Osteoblast (primary cell): ENCODE measurements at regions not wholly inside any gene's neighbourhood (a gene's known extent, or its start where the extent isn't known, plus 50 kb on each side); places are given as distances from the start of the nearest gene placed in this dataset.
"Not testable (repeated sequence)": the region's sequence is repeated elsewhere in the genome, so short reads cannot be mapped to it uniquely, and the experiment has no call there.

Source experiments
- DNase-seq: peaks from one replicate; pipeline ENCODE4 v3.0.0; 2011; ENCODE audit warnings: low spot score, mixed read lengths; ENCODE audit not compliant: insufficient read length; ENCODE audit errors: missing footprints
- H2AFZ ChIP-seq: 2 replicates; pipeline ENCODE4 v1.6.0; 2011; ENCODE audit warnings: mild to moderate bottlenecking, low read length
- H3K27ac ChIP-seq: 2 replicates; pipeline ENCODE4 v1.5.1; 2011; ENCODE audit warnings: mild to moderate bottlenecking, low read depth, low read length, moderate library complexity
- H3K27me3 ChIP-seq: 2 replicates; pipeline ENCODE4 v1.6.0; 2012; ENCODE audit warnings: mild to moderate bottlenecking, control low read depth, inconsistent platforms, low read length, moderate library complexity; ENCODE audit not compliant: insufficient read depth
- H3K36me3 ChIP-seq: 2 replicates; pipeline ENCODE4 v1.5.1; 2011; ENCODE audit warnings: mild to moderate bottlenecking, low read length, control low read depth, moderate library complexity; ENCODE audit not compliant: insufficient read depth
- H3K4me1 ChIP-seq: 2 replicates; pipeline ENCODE4 v1.5.1; 2011; ENCODE audit warnings: mild to moderate bottlenecking, low read length, control low read depth, moderate library complexity; ENCODE audit not compliant: insufficient read depth
- H3K4me2 ChIP-seq: 2 replicates; pipeline ENCODE4 v1.6.0; 2011; ENCODE audit warnings: mild to moderate bottlenecking, low read length; ENCODE audit not compliant: insufficient read depth
- H3K4me3 ChIP-seq: fragments of 200-600 bp; sonication (generic); 3 replicates; pipeline ENCODE4 v1.5.1; 2012; ENCODE audit warnings: mild to moderate bottlenecking, low read length, inconsistent platforms; ENCODE audit not compliant: insufficient read depth
- H3K79me2 ChIP-seq: 2 replicates; pipeline ENCODE4 v1.6.0; 2012; ENCODE audit warnings: mild to moderate bottlenecking, low read length, control low read depth, inconsistent platforms; ENCODE audit not compliant: insufficient read depth
- H3K9me3 ChIP-seq: 2 replicates; pipeline ENCODE4 v1.5.1; 2011; ENCODE audit warnings: low read depth, low read length, control low read depth
- H4K20me1 ChIP-seq: 2 replicates; pipeline ENCODE4 v1.6.0; 2012; ENCODE audit warnings: mild to moderate bottlenecking, low read length, control low read depth; ENCODE audit not compliant: insufficient read depth
- TF ChIP-seq, protein P1 (sequence below): IDR thresholded peaks from 2 replicates; pipeline ENCODE4 v1.5.1; 2011; ENCODE audit warnings: mild to moderate bottlenecking, low read depth, low read length, moderate library complexity; ENCODE audit errors: extremely low read depth

GRCh38 chrX:3514996-3515395 lies 168.5 kb upstream of the MXRA5 start:
- H3K27me3 ChIP-seq, result no peaks in the 10 kb centered on the region
- TF ChIP-seq, protein P1, sequence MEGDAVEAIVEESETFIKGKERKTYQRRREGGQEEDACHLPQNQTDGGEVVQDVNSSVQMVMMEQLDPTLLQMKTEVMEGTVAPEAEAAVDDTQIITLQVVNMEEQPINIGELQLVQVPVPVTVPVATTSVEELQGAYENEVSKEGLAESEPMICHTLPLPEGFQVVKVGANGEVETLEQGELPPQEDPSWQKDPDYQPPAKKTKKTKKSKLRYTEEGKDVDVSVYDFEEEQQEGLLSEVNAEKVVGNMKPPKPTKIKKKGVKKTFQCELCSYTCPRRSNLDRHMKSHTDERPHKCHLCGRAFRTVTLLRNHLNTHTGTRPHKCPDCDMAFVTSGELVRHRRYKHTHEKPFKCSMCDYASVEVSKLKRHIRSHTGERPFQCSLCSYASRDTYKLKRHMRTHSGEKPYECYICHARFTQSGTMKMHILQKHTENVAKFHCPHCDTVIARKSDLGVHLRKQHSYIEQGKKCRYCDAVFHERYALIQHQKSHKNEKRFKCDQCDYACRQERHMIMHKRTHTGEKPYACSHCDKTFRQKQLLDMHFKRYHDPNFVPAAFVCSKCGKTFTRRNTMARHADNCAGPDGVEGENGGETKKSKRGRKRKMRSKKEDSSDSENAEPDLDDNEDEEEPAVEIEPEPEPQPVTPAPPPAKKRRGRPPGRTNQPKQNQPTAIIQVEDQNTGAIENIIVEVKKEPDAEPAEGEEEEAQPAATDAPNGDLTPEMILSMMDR, result no peak
- no peaks in the 10 kb centered on the region for H4K20me1 ChIP-seq
- no peak for DNase-seq
- H3K9me3 ChIP-seq, result no peaks in the 10 kb centered on the region
- no peaks in the 10 kb centered on the region for H3K36me3 ChIP-seq
- H3K4me2 ChIP-seq, result peak overlapping the region; percentile 39
- peaks cover 22% of the 10 kb centered on the region for H3K4me1 ChIP-seq
- no peaks in the 10 kb centered on the region for H3K79me2 ChIP-seq
- H3K27ac ChIP-seq, result peak overlapping the region; percentile 88
- H2AFZ ChIP-seq, result no peak overlapping the region
- H3K4me3 ChIP-seq, result no peak overlapping the region

DNA sequence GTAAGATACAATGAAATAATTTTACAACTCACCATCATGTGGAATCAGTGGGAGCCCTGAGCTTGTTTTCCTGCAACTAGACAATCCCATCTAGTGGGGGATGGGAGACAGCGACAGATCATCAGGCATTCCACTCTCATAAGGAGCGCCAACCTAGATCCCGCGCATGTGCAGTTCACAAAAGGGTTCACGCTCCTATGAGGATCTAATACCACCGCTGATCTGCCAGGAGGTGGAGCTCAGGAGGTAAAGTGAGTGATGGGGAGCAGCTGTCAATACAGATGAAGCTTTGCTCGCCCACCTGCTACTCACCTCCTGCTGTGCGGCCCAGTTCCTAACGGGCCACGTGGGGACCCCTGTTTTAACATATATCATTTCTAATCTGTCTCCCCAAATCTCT lies 165.7 kb upstream of the MXRA5 start:
- not testable (repeated sequence) for DNase-seq, H3K36me3 ChIP-seq, H2AFZ ChIP-seq, H3K4me2 ChIP-seq, H3K79me2 ChIP-seq, H3K27ac ChIP-seq, H3K9me3 ChIP-seq, H3K4me3 ChIP-seq, H4K20me1 ChIP-seq, H3K27me3 ChIP-seq
- peaks cover 11% of the 10 kb centered on the region for H3K4me1 ChIP-seq

DNA sequence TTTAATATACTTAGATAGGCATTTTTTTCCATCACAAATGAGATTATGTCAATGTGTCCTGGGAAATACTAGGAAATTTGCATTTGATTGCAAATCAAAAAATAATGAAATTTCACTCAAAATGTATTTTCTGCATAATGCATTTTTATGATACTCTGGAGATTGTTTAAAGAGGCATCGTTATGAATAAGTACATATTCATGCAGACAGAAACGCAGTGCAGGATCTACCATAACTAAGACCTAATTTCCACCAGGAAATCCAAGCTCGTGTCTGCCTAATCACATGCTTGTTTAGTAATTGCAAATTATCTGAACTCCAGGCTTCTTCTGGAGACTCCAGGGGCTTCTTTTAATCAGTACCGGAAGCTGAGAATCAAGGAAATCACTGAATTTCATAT lies 163.5 kb upstream of the MXRA5 start:
- H3K79me2 ChIP-seq, result no peaks in the 10 kb centered on the region
- no peaks in the 10 kb centered on the region for H3K9me3 ChIP-seq
- DNase-seq, result no peak
- TF ChIP-seq, protein P1, result no peak
- H3K27ac ChIP-seq, result no peak overlapping the region
- H2AFZ ChIP-seq, result no peak overlapping the region
- H3K27me3 ChIP-seq, result no peaks in the 10 kb centered on the region
- H3K4me1 ChIP-seq, result no peaks in the 10 kb centered on the region
- H3K36me3 ChIP-seq, result no peaks in the 10 kb centered on the region
- H4K20me1 ChIP-seq, result no peaks in the 10 kb centered on the region
- no peak overlapping the region for H3K4me2 ChIP-seq
- H3K4me3 ChIP-seq, result no peak overlapping the region

DNA sequence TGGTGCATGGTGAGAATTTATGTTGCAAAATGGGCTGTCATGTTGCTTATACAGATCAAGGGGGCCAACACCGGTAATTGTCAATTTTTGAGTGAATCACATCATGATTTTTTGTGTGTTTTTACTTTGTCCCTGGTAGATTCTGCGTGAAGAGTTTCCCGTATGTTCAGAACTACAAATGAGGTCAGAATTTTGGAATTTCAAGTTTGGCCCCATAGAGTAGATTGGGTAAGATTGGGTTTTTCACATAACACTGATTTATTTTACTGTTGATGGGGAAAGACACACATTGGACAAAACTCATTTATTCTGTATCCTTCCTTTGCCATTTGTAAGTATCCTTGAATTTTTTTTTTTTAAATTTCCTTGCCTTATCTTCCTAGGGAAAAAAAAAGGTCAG lies 158.5 kb upstream of the MXRA5 start:
- H3K4me2 ChIP-seq, result no peak overlapping the region
- H3K27me3 ChIP-seq, result no peaks in the 10 kb centered on the region
- H3K27ac ChIP-seq, result no peak overlapping the region
- no peak for DNase-seq
- no peaks in the 10 kb centered on the region for H3K79me2 ChIP-seq
- no peaks in the 10 kb centered on the region for H3K9me3 ChIP-seq
- H3K36me3 ChIP-seq, result no peaks in the 10 kb centered on the region
- no peaks in the 10 kb centered on the region for H4K20me1 ChIP-seq
- H3K4me1 ChIP-seq, result no peaks in the 10 kb centered on the region
- H2AFZ ChIP-seq, result no peak overlapping the region
- no peak overlapping the region for H3K4me3 ChIP-seq
- TF ChIP-seq, protein P1, result no peak
